Gastroesophageal sphincter (tissue), 3 donors: ENCODE measurements at regions not wholly inside any gene's neighbourhood (a gene's known extent, or its start where the extent isn't known, plus 50 kb on each side); places are given as distances from the start of the nearest gene placed in this dataset.
A peak's percentile ranks its signal among the peaks of the same experiment; 100 is the strongest.

Experiments
- CTCF ChIP-seq, 4 experiments: fragments of 200-600 bp in 2 of 4; fragments of 450-650 bp in 2 of 4; sonication (generic) in 1 of 4; IDR thresholded peaks; one replicate each; pipeline ENCODE4 v1.5.1; 2017 to 2019; ENCODE audit warnings: antibody characterized with exemption in 4 of 4, mild to moderate bottlenecking in 2 of 4, moderate library complexity in 2 of 4
- EP300 ChIP-seq: sonication (generic); formaldehyde crosslinking; IDR thresholded peaks from one replicate; pipeline ENCODE4 v1.6.1; 2017; ENCODE audit warnings: antibody characterized with exemption, mild to moderate bottlenecking
- POLR2AphosphoS5 ChIP-seq: sonication (generic); formaldehyde crosslinking; IDR thresholded peaks from one replicate; pipeline ENCODE4 v1.6.1; 2017; ENCODE audit warnings: antibody characterized with exemption

GRCh38 chr9:31799953-31800609, 584.4 kb upstream of the ACO1 start:
- TF ChIP-seq CTCF (IDR thresholded peaks at IDR 0.05) (peak in 3 of 4 experiments; percentile 8 to 64 (median 31)), EP300 (no peak), POLR2AphosphoS5 (no peak)
